KMS-11 (cell line): ENCODE measurements at regions not wholly inside any gene's neighbourhood (a gene's known extent, or its start where the extent isn't known, plus 50 kb on each side); places are given as distances from the start of the nearest gene placed in this dataset.
A peak's percentile ranks its signal among the peaks of the same experiment; 100 is the strongest.

ENCODE experiments used
- H2AFZ ChIP-seq: fragments of 200-600 bp; sonication (generic); 2 replicates; pipeline ENCODE4 v1.6.1; 2016; ENCODE audit warnings: antibody characterized with exemption, mixed run types, low read depth
- H3K27ac ChIP-seq: fragments of 200-600 bp; sonication (generic); 2 replicates; pipeline ENCODE4 v1.6.1; 2016; ENCODE audit warnings: mild to moderate bottlenecking, mixed run types
- H3K27me3 ChIP-seq: fragments of 200-600 bp; sonication (generic); 2 replicates; pipeline ENCODE4 v1.6.1; 2017; ENCODE audit warnings: mild to moderate bottlenecking, low read depth, mixed run types, moderate library complexity; ENCODE audit not compliant: insufficient read depth
- H3K36me3 ChIP-seq: fragments of 200-600 bp; sonication (generic); 2 replicates; pipeline ENCODE4 v1.6.1; 2017; ENCODE audit warnings: mild to moderate bottlenecking, mixed run types; ENCODE audit not compliant: insufficient read depth
- H3K4me1 ChIP-seq: fragments of 200-600 bp; sonication (generic); 2 replicates; pipeline ENCODE4 v1.6.1; 2016; ENCODE audit warnings: mild to moderate bottlenecking, low read depth, mixed run types; ENCODE audit not compliant: poor library complexity, severe bottlenecking
- H3K4me2 ChIP-seq: fragments of 200-600 bp; sonication (generic); 2 replicates; pipeline ENCODE4 v1.7.0; 2016; ENCODE audit warnings: mild to moderate bottlenecking, mixed run types
- H3K4me3 ChIP-seq: fragments of 200-600 bp; sonication (generic); IDR thresholded peaks from 2 replicates; pipeline ENCODE4 v1.6.1; 2017; ENCODE audit warnings: low read depth, low read length, mixed read lengths; ENCODE audit not compliant: insufficient read depth
- H3K79me2 ChIP-seq: fragments of 200-600 bp; sonication (generic); 2 replicates; pipeline ENCODE4 v1.6.1; 2016; ENCODE audit warnings: low read depth, mixed run types; ENCODE audit not compliant: insufficient read depth
- H3K9ac ChIP-seq: fragments of 200-600 bp; sonication (generic); 2 replicates; pipeline ENCODE4 v1.6.1; 2016; ENCODE audit warnings: mild to moderate bottlenecking, mixed run types
- H4K20me1 ChIP-seq: fragments of 200-600 bp; sonication (generic); 2 replicates; pipeline ENCODE4 v1.6.1; 2016; ENCODE audit warnings: mild to moderate bottlenecking, mixed run types; ENCODE audit not compliant: insufficient read depth
- TF ChIP-seq, protein P1 (sequence below): fragments of 200-600 bp; sonication (generic); conservative IDR thresholded peaks from 2 replicates; pipeline ENCODE4 v1.6.1; 2017; ENCODE audit warnings: low read depth, mild to moderate bottlenecking, antibody characterized with exemption, low read length, moderate library complexity, mixed read lengths

DNA sequence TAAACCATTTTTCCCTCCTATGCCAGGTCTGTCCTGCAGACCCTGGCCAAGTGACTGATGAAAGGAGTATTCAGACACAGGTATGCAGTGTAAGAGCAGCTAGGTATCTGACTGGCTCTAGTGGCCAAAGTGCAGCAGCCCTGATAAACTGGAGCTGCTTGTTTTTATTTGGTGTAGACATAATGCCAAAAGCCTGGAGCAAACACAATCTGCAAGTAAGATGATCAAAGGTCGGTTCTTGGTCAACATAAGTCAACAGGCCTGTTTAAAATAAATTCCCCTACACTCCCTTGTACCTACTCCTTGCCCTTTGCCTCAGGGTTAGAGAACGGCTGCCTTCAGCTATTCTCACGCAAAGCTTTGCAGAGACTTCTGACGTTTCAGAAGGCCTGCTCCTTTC lies 1003.1 kb downstream of the ZPLD1 start:
- Histone ChIP-seq H2AFZ (no peak overlapping the region), H4K20me1 (no peaks in the 10 kb centered on the region), H3K27me3 (no peaks in the 10 kb centered on the region), H3K27ac (no peak overlapping the region), H3K79me2 (no peaks in the 10 kb centered on the region), H3K4me2 (no peak overlapping the region), H3K4me1 (no peaks in the 10 kb centered on the region), H3K9ac (no peak overlapping the region), H3K4me3 (no peak overlapping the region), H3K36me3 (no peaks in the 10 kb centered on the region; the same call in 1 of the 2 replicates)
- TF ChIP-seq, protein P1, sequence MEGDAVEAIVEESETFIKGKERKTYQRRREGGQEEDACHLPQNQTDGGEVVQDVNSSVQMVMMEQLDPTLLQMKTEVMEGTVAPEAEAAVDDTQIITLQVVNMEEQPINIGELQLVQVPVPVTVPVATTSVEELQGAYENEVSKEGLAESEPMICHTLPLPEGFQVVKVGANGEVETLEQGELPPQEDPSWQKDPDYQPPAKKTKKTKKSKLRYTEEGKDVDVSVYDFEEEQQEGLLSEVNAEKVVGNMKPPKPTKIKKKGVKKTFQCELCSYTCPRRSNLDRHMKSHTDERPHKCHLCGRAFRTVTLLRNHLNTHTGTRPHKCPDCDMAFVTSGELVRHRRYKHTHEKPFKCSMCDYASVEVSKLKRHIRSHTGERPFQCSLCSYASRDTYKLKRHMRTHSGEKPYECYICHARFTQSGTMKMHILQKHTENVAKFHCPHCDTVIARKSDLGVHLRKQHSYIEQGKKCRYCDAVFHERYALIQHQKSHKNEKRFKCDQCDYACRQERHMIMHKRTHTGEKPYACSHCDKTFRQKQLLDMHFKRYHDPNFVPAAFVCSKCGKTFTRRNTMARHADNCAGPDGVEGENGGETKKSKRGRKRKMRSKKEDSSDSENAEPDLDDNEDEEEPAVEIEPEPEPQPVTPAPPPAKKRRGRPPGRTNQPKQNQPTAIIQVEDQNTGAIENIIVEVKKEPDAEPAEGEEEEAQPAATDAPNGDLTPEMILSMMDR = no peak

DNA sequence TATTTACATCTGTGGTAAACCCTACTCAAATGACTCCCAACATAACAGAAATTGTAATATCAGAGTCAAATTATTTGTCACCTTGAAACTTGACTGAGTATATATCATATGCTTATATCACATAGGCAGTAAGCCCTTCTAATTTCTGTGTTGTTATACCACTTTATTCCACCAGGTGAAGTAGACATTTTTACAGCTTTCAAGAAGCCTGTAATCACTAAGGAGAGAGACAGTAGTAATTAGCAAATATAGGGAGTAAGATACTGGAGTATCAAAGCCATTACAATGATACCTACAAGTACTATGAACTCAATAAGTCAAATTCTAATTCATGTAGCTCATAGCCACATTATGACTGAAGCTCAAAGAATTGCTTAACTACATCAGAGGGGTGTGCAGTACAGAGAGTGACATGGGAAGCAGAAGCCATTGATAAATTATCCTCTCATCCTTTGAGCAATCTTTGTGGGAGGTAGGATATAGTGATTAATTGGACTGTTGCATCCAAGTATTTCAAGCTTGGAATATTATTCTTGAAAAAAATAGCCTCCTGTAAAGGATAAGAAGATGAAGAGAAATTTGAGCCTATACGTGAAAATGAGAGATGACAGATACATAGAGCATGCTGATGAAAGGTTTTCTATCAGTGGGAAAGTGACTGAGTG lies 1005.9 kb downstream of the ZPLD1 start:
- TF ChIP-seq, protein P1 = peak; percentile 49
- Histone ChIP-seq H3K36me3 (no peaks in the 10 kb centered on the region), H3K27me3 (no peaks in the 10 kb centered on the region), H3K4me1 (no peaks in the 10 kb centered on the region), H2AFZ (no peak overlapping the region), H3K79me2 (no peaks in the 10 kb centered on the region), H3K9ac (no peak overlapping the region), H4K20me1 (no peaks in the 10 kb centered on the region), H3K27ac (no peak overlapping the region), H3K4me2 (no peak overlapping the region), H3K4me3 (no peak overlapping the region)

DNA sequence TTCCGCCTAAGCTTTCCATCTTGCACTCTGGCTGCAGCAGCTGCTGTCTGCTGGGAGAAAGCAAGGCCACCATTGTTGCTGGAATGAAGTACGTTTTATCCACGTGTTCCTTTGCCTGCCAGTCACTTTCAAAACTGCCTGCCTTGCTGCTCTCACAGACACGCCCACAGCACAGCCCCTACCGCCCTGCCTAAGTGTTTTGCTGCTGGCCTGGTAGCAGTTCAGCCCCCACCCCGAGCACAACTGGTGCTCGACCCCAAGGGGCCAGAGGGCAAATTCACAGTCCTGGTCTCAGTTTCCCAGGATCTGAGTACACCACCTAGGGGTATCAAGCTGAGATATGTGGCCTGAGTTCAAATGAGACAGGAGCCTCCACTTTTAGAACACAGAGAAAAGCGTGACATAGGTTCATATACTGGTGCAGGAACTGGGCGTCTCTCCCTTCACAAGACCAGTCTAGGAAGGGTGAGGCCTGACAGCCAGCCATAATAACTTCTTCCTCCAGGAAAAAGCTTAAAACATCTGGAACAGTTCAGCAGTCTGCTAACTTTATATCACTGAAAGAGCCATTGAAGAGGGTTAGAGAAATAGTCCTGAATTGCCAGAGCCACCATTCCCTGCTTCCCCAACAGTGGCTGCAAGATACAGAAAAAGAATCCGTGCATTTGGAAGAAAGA lies 1012.3 kb downstream of the ZPLD1 start:
- no peaks in the 10 kb centered on the region for H3K79me2 ChIP-seq
- H2AFZ ChIP-seq = no peak overlapping the region
- no peak overlapping the region for H3K4me3 ChIP-seq
- no peak overlapping the region for H3K9ac ChIP-seq
- H3K36me3 ChIP-seq = no peaks in the 10 kb centered on the region
- TF ChIP-seq, protein P1 = no peak
- no peaks in the 10 kb centered on the region for H4K20me1 ChIP-seq
- H3K27me3 ChIP-seq = no peaks in the 10 kb centered on the region
- no peak overlapping the region for H3K27ac ChIP-seq
- H3K4me1 ChIP-seq = no peaks in the 10 kb centered on the region
- H3K4me2 ChIP-seq = no peak overlapping the region

DNA sequence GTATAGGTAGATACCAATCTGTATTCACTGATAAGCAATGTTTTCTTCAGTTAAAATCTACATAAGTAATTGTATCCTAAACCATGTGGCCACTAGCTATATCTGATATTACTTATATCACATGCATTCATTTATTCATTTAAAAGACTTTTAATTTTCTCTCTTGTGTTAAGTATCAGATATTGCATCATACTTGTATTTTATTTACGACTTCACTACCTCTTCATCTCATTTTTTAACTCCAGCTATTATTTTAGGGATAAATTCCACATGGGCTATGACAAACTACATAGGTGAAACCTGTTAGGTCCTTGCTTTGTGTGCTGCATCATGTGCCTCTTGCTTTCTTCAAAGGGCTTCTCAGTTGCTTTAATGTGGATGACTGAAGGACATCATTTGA lies 1018.3 kb downstream of the ZPLD1 start:
- H3K36me3 ChIP-seq = no peaks in the 10 kb centered on the region
- TF ChIP-seq, protein P1 = no peak
- H3K27me3 ChIP-seq = no peaks in the 10 kb centered on the region
- no peaks in the 10 kb centered on the region for H4K20me1 ChIP-seq
- no peak overlapping the region for H3K27ac ChIP-seq
- no peak overlapping the region for H3K4me2 ChIP-seq
- H3K4me1 ChIP-seq = no peaks in the 10 kb centered on the region
- H3K4me3 ChIP-seq = no peak overlapping the region
- no peak overlapping the region for H3K9ac ChIP-seq
- no peak overlapping the region for H2AFZ ChIP-seq
- H3K79me2 ChIP-seq = no peaks in the 10 kb centered on the region
